Activated CD4-positive, alpha-beta T cell treated with anti-CD3 and anti-CD28 coated beads for 24 hours (primary cell): ENCODE measurements at regions not wholly inside any gene's neighbourhood (a gene's known extent, or its start where the extent isn't known, plus 50 kb on each side); places are given as distances from the start of the nearest gene placed in this dataset.

ENCODE experiments used
- DNase-seq, 2 donors: peaks; one replicate each; pipeline ENCODE4 v3.0.0-alpha.2; 2020; ENCODE audit warnings: low read depth in 2 of 2

GRCh38 chr11:80610516-80610915 lies 1169.7 kb upstream of the TENM4 start:
- no peak for DNase-seq

GRCh38 chr11:80603472-80603871 lies 1162.6 kb upstream of the TENM4 start:
- no peak for DNase-seq

GRCh38 chr11:80598905-80599304 lies 1158.1 kb upstream of the TENM4 start:
- DNase-seq: no peak

DNA sequence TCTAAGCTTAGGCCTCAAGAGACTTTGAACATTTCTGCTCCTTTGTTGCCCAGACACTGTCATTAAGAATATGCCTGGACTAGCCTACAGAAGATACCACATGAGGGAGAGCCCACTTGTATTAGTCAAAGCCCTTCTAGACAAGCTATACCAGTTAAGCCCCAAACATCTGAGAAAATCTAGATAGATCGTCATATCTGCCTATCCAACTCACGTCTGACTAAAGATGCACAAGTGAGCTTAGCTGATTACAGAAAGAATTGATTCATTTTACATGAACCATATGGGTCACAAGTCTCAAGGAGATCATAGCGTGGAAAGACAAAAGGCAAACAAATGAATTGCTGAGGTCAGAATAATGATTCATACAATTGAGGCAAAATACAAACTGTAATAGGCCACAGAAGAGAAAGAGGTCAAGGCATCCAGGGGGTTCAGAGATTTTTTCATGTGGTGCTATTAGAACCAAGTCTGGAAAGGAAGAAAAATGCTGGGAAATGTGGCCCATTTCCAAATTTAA lies 1155.5 kb upstream of the TENM4 start:
- DNase-seq: no peak

DNA sequence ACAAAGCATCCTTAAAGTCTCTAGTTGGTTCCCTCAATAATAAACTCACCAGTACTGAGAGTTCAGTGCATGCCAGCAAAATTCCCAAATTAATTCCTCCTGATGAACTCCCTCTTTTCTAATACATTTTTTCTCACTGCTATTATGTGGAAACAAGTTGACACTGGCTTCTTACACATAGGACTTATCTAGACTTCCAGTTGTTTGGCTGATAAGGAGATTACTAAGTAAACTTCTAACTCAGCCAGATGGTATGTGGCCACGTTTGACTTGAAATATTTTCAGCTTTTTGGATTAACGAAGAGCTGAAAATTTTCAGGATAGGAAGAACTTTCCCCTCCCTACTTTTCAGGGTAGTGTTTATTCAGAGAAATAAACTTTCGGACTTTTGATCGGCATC lies 1154.2 kb upstream of the TENM4 start:
- no peak for DNase-seq

DNA sequence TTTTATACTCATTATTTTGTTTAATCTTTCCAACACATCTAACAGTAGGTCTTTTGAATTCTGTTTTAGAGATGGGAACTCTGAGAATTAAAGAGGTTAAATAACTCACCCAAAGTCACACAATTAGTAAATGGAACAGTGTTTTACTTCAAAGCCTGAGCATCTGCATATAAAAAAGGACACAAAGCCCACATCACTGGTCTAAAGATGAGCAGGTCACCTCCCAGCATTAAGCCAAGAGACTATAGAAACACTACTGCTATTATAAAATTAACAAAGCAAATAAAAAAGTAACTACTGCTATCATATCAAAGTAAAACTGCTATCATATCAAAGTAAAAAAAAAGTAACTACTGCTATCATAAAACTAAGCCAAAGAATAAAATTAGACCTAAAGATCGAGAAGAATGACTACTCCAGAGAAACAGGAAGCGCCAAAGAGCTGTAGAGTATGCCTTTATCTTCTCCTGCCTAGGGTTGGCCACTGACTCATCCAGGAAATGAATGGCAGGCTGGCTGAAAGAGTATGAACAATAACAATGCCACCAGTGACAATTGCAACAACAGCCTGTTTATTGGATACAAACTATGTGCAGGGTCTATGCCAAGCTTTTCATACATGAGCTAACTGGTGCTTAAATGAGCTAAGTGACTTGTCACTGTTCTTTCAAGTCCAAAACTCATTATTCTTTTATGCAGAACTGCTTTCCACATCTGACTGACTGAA lies 1153.0 kb upstream of the TENM4 start:
- no peak for DNase-seq

GRCh38 chr11:80592546-80592945 lies 1151.7 kb upstream of the TENM4 start:
- DNase-seq: no peak

GRCh38 chr11:80587906-80588305 lies 1147.1 kb upstream of the TENM4 start:
- no peak for DNase-seq

- DNase-seq: no peak
Observed at GRCh38 chr11:80586464-80586863, 1145.6 kb upstream of the TENM4 start.

- DNase-seq: no peak
Observed at GRCh38 chr11:80584661-80585060, 1143.8 kb upstream of the TENM4 start.

- no peak for DNase-seq
Observed at GRCh38 chr11:80569832-80570231, 1129.0 kb upstream of the TENM4 start.

DNA sequence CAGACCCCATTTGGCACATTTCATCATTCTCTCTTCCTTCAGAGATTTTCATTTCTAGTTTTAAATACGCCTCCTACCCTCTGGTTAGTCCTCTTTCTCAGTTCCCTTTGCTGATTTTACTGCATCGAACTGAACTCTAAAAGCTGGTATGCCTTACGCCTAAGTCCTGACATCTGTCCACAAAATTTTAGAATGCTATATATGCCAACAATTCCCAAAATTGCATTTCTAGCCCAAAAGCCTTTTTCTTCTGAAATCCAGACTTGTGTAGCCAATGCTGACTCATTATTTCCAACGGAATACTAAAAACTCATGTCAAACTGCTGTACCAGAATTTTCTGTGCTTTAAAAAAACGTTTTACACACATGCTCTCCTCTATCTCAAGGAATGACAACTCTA lies 1124.4 kb upstream of the TENM4 start:
- no peak for DNase-seq

GRCh38 chr11:80562523-80563125 lies 1121.8 kb upstream of the TENM4 start:
- no peak for DNase-seq

DNA sequence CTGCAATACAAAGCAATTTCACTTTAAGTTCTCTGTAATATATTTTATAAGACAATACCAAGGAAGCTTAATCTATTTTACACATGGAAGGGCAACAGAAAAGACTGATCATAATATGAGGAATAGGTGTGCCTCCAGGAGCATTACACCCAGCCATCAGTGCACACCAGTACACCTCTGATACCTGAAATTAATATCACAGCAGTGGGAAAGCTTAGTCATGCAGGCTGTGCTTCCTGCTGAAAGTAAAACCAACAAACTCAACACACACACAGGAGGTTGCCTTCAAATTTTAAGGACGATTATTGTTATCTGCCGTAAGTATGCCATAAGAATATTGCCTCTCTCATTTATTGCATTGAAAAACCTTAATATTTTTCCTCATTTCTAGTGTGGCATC lies 1119.1 kb upstream of the TENM4 start:
- no peak for DNase-seq

GRCh38 chr11:80553565-80553964 lies 1112.7 kb upstream of the TENM4 start:
- no peak for DNase-seq

GRCh38 chr11:80542704-80543103 lies 1101.9 kb upstream of the TENM4 start:
- DNase-seq: no peak

DNA sequence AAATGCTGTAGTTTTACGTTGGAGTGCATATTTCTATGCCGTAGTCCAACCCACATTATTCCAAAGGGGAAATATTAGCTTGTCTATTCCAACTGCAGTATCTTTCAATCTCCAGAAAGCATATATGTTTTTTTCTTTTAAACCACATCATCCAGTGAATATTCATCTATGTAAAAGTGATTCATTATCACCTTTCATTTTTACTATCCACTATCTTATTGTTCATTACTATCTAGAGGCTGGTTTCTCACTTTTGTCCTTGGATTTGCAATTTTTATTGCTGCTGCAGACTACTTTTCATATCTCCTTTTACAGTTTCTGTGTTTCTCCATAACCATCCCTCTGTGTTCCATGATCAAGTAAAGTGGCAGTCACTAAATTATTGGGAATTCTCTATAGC lies 1097.2 kb upstream of the TENM4 start:
- DNase-seq: no peak

- DNase-seq: no peak
Observed at GRCh38 chr11:80533463-80533862, 1092.6 kb upstream of the TENM4 start.

- no peak for DNase-seq
Observed at GRCh38 chr11:80532633-80533232, 1091.9 kb upstream of the TENM4 start.

- no peak for DNase-seq
Observed at GRCh38 chr11:80529726-80530125, 1088.9 kb upstream of the TENM4 start.

DNA sequence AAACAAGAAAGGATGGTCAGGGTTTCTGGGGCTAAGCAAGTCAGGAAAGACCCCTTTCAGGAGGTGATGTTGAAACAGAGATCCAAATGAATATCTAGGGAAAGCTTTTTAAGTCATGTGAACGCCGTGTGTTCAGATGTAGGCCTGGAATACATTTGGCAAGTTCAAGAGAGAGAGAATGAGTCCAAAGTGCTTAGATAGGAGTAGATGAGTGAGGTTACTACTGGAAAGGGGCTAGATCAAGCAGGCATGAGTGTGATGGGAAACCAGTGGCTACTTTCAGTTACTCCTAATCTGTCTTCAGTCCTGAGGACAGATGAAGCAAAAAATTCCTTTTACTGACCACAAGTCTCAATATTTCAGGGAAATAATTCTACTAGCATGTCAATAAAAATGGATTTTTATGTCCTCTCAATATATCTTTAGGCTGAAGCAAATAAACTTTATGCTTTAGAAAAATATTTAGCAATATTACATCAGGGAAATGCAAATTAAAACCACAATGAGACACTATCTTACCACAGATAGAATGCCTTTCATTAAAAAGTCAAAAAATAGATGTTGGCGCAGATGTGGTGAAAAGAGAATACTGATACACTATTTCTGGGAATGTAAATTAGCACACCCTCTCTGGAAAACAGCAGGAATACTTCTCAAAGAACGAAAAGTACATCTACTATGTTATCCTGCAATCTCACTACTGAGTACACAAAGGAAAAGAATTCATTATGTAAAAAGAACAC lies 1085.0 kb upstream of the TENM4 start:
- no peak for DNase-seq

DNA sequence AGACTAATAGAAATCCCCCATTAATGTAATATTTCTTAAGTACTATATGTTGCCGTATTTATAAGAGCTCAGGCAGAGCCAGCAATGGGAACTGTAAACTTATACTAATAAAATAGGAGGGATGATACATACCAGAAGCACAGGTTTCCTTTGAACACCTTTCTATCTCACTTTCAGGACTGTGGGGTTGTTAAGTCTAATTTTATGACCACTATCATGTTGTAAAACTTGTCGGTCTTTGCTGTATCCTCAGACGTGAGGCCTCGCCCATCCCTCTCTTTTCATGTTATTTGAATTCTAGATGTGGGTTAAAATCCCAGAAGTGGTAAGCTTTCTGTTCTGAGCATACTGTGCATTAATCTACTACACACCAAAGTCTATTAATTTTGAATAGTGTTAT lies 1083.5 kb upstream of the TENM4 start:
- no peak for DNase-seq
